IMR-90 (cell line): ENCODE measurements at regions not wholly inside any gene's neighbourhood (a gene's known extent, or its start where the extent isn't known, plus 50 kb on each side); places are given as distances from the start of the nearest gene placed in this dataset.

Experiments
- ATAC-seq: fragments of 200-7000 bp; cut with Tn5 transposase; 2 replicates; pipeline ENCODE4 v1.9.1; 2020; ENCODE audit warnings: low read depth, mild to moderate bottlenecking, moderate library complexity
- BruUV-seq: library from RNA; stranded (reverse); fragments of 400-500 nt; replicated peaks from 2 replicates; lab custom pipeline; 2021; lab: Mats Ljungman, UMichigan
- CTCF ChIA-PET: fragments of 300-600 bp; formaldehyde crosslinking; extraction: SDS; loops from one replicate; lab custom pipeline; 2021; ENCODE audit warnings: antibody characterized with exemption; lab: Yijun Ruan, JAX
- POLR2A ChIA-PET: fragments of 300-600 bp; sonication (Branson Sonifier 250); formaldehyde crosslinking; loops from one replicate; lab custom pipeline; 2022; ENCODE audit warnings: antibody characterized with exemption; ENCODE audit not compliant: unreplicated experiment; lab: Charles Lee
- DNase-seq: peaks from one replicate; pipeline ENCODE4 v3.0.0; 2013
- H2AFZ ChIP-seq: replicated peaks from 2 replicates; pipeline ENCODE3; 2013; ENCODE audit warnings: low read length, mild to moderate bottlenecking; ENCODE audit not compliant: poor library complexity
- H2AK5ac ChIP-seq: 2 replicates; pipeline ENCODE4 v1.6.1; 2013; ENCODE audit warnings: low read depth, low read length, inconsistent platforms
- H2AK9ac ChIP-seq: replicated peaks from 2 replicates; pipeline ENCODE3; 2013; ENCODE audit warnings: mild to moderate bottlenecking, low read depth, low read length, moderate library complexity; ENCODE audit not compliant: poor library complexity
- H2BK120ac ChIP-seq: 2 replicates; pipeline ENCODE4 v1.6.1; 2013; ENCODE audit warnings: low read depth, low read length, inconsistent platforms
- H2BK15ac ChIP-seq: 3 replicates; pipeline ENCODE4 v1.6.1; 2013; ENCODE audit warnings: low read depth, low read length, inconsistent platforms
- H2BK20ac ChIP-seq: 2 replicates; pipeline ENCODE4 v1.6.1; 2013; ENCODE audit warnings: low read depth, mild to moderate bottlenecking, inconsistent platforms, low read length, moderate library complexity
- H2BK5ac ChIP-seq: 2 replicates; pipeline ENCODE4 v1.6.1; 2013; ENCODE audit warnings: mild to moderate bottlenecking, low read depth, low read length, inconsistent platforms; ENCODE audit not compliant: poor library complexity, severe bottlenecking
- H3K14ac ChIP-seq: replicated peaks from 2 replicates; pipeline ENCODE4 v1.6.1; 2013; ENCODE audit warnings: low read depth, low read length, inconsistent platforms
- H3K18ac ChIP-seq: 2 replicates; pipeline ENCODE4 v1.6.1; 2013; ENCODE audit warnings: low read depth, low read length, control low read depth
- H3K23ac ChIP-seq: 2 replicates; pipeline ENCODE4 v1.6.1; 2013; ENCODE audit warnings: low read depth, low read length, inconsistent platforms
- H3K27ac ChIP-seq: 2 replicates; pipeline ENCODE4 v1.5.1; 2013; ENCODE audit warnings: mild to moderate bottlenecking, control low read depth, low read length; ENCODE audit not compliant: insufficient read depth
- H3K27me3 ChIP-seq: 2 replicates; pipeline ENCODE4 v1.6.1; 2013; ENCODE audit warnings: low read length; ENCODE audit not compliant: control insufficient read depth, insufficient read depth
- H3K36me3 ChIP-seq: 2 replicates; pipeline ENCODE4 v1.6.1; 2013; ENCODE audit warnings: low read length, mixed read lengths; ENCODE audit not compliant: control insufficient read depth, insufficient read depth
- H3K4ac ChIP-seq: 2 replicates; pipeline ENCODE4 v1.6.1; 2013; ENCODE audit warnings: low read depth, low read length, inconsistent platforms
- H3K4me1 ChIP-seq: 2 replicates; pipeline ENCODE4 v1.6.1; 2013; ENCODE audit warnings: low read length, mixed read lengths; ENCODE audit not compliant: control insufficient read depth, insufficient read depth
- H3K4me2 ChIP-seq: 2 replicates; pipeline ENCODE4 v1.6.1; 2013; ENCODE audit warnings: low read depth, mild to moderate bottlenecking, control low read depth, low read length, moderate library complexity
- H3K4me3 ChIP-seq: 2 replicates; pipeline ENCODE4 v1.5.1; 2013; ENCODE audit warnings: low read depth, mild to moderate bottlenecking, control low read depth, low read length, moderate library complexity; ENCODE audit not compliant: insufficient read depth
- H3K56ac ChIP-seq: 2 replicates; pipeline ENCODE4 v1.6.1; 2013; ENCODE audit warnings: low read length, inconsistent platforms; ENCODE audit not compliant: insufficient read depth; ENCODE audit errors: extremely low read depth
- H3K79me1 ChIP-seq, 2 experiments: 2 replicates each; pipeline ENCODE4 v1.6.1; 2013; ENCODE audit warnings: low read length in 2 of 2, inconsistent platforms in 1 of 2, low read depth in 1 of 2
- H3K9ac ChIP-seq: 2 replicates; pipeline ENCODE4 v1.6.1; 2013; ENCODE audit warnings: low read depth, low read length, control low read depth
- H3K9me1 ChIP-seq: 2 replicates; pipeline ENCODE4 v1.6.1; 2013; ENCODE audit warnings: low read length, inconsistent platforms; ENCODE audit not compliant: insufficient read depth
- H3K9me3 ChIP-seq: 2 replicates; pipeline ENCODE4 v1.6.1; 2013; ENCODE audit warnings: low read length; ENCODE audit not compliant: control insufficient read depth, insufficient read depth
- H4K20me1 ChIP-seq: 2 replicates; pipeline ENCODE4 v1.6.1; 2013; ENCODE audit warnings: low read length, inconsistent platforms; ENCODE audit not compliant: insufficient read depth
- H4K5ac ChIP-seq: 2 replicates; pipeline ENCODE4 v1.6.1; 2013; ENCODE audit warnings: mild to moderate bottlenecking, low read depth, low read length, control low read depth
- H4K8ac ChIP-seq, 2 experiments: 2 replicates each; pipeline ENCODE4 v1.6.1; 2013; ENCODE audit warnings: low read depth in 2 of 2, low read length in 2 of 2, control low read depth in 1 of 2, inconsistent platforms in 1 of 2
- H4K91ac ChIP-seq: 2 replicates; pipeline ENCODE4 v1.6.1; 2013; ENCODE audit warnings: low read depth, low read length, inconsistent platforms; ENCODE audit not compliant: insufficient read depth
- BHLHE40 ChIP-seq: fragments of 150-350 bp; IDR thresholded peaks from 2 replicates; pipeline ENCODE4 v1.6.1; 2016; ENCODE audit warnings: mild to moderate bottlenecking, low read depth, low read length
- CEBPB ChIP-seq: IDR thresholded peaks from 2 replicates; pipeline ENCODE4 v1.6.1; 2012; ENCODE audit warnings: low read depth, low read length, improper control_type of control experiment
- CHD1 ChIP-seq: IDR thresholded peaks from 2 replicates; pipeline ENCODE4 v1.6.1; 2012; ENCODE audit warnings: low read depth, low read length, improper control_type of control experiment
- FOS ChIP-seq: fragments of 150-350 bp; IDR thresholded peaks from 2 replicates; pipeline ENCODE4 v1.6.1; 2016; ENCODE audit warnings: low read depth, low read length
- MAFK ChIP-seq: IDR thresholded peaks from 2 replicates; pipeline ENCODE4 v1.6.1; 2012; ENCODE audit warnings: low read depth, low read length, improper control_type of control experiment
- MAZ ChIP-seq: IDR thresholded peaks from 2 replicates; pipeline ENCODE4 v1.6.1; 2012; ENCODE audit warnings: low read depth, mild to moderate bottlenecking, low read length, improper control_type of control experiment, moderate library complexity, borderline replicate concordance
- MXI1 ChIP-seq: IDR thresholded peaks from 2 replicates; pipeline ENCODE4 v1.6.1; 2012; ENCODE audit warnings: low read depth, mild to moderate bottlenecking, low read length, moderate library complexity, borderline replicate concordance
- NFE2L2 ChIP-seq: fragments of 150-350 bp; IDR thresholded peaks from 2 replicates; pipeline ENCODE4 v1.6.1; 2016; ENCODE audit warnings: low read depth, mild to moderate bottlenecking, low read length
- POLR2A ChIP-seq: IDR thresholded peaks from 2 replicates; pipeline ENCODE4 v1.6.1; 2012; ENCODE audit warnings: mild to moderate bottlenecking, low read depth, low read length
- RAD21 ChIP-seq: IDR thresholded peaks from 2 replicates; pipeline ENCODE4 v1.6.1; 2012; ENCODE audit warnings: low read length, improper control_type of control experiment
- RCOR1 ChIP-seq: IDR thresholded peaks from 2 replicates; pipeline ENCODE4 v1.6.1; 2012; ENCODE audit warnings: mild to moderate bottlenecking, low read length, improper control_type of control experiment; ENCODE audit not compliant: insufficient replicate concordance
- RFX5 ChIP-seq: IDR thresholded peaks from 2 replicates; pipeline ENCODE4 v1.8.0; 2012; ENCODE audit warnings: low read depth, mild to moderate bottlenecking, low read length, moderate library complexity
- SMC3 ChIP-seq: fragments of 150-350 bp; IDR thresholded peaks from 2 replicates; pipeline ENCODE4 v1.6.1; 2016; ENCODE audit warnings: low read depth, mild to moderate bottlenecking, antibody characterized with exemption, low read length, moderate library complexity
- WGBS, 2 experiments: methylation state at CpG; one replicate each; pipeline versions ENCODE4 v1.1.5 to v1.1.7; 2013; ENCODE audit warnings: missing lambda C conversion rate in 2 of 2; ENCODE audit not compliant: insufficient read length in 1 of 2; ENCODE audit errors: extremely low coverage in 2 of 2; 5-methylcytosine and 5-hydroxymethylcytosine counted together
- dilution Hi-C: fragments of 300-500 bp; cut with HindIII; formaldehyde crosslinking; loops from one replicate; pipeline ENCODE4 v1.14.3; 2018; ENCODE audit warnings: low sequenced_read_pairs; ENCODE audit not compliant: unreplicated experiment
- in situ Hi-C: fragments of 300-500 bp; cut with MboI; formaldehyde crosslinking; loops from 3 replicates; pipeline ENCODE4 v1.14.3; 2019; ENCODE audit warnings: low sequenced_read_pairs, inconsistent platforms, mixed read lengths
- intact Hi-C: fragments of 100-400 bp; cut with micrococcal nuclease; formaldehyde crosslinking; loops from 2 replicates; pipeline ENCODE4 v1.10.0; 2022
- TF ChIP-seq, protein P1 (sequence below): fragments of 150-350 bp; IDR thresholded peaks from 2 replicates; pipeline ENCODE4 v1.6.1; 2017; ENCODE audit warnings: mild to moderate bottlenecking, antibody characterized with exemption, low read length, low read depth
- TF ChIP-seq, protein P2 (sequence below): conservative IDR thresholded peaks from 2 replicates; pipeline ENCODE4 v1.5.1; 2012; ENCODE audit warnings: mild to moderate bottlenecking, low read depth, low read length, improper control_type of control experiment
- TF ChIP-seq, protein P3 (sequence below): fragments of 150-350 bp; IDR thresholded peaks from 2 replicates; pipeline ENCODE4 v1.6.1; 2016; ENCODE audit warnings: low read depth, mild to moderate bottlenecking, low read length, moderate library complexity, borderline replicate concordance

DNA sequence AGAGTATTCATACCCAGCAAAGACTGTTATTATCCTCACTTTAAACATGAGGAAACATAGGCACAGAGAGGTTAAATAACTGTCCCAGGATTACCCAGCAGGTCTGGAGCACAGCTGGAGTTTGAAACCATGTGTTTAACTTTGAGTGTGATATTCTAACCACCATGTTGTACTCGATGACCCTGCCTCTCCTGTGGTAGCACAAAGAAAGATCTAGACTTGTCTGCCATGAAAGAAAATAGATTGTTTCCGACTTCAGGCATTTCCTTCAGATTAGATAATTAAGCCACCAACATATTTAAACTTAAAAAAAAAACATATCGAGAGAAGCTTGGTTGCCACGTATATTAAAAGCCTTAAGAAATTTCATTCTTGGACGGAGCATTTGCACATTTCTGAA is 104.6 kb upstream of the RUNX1 start:
- intact Hi-C loops (no loop called here), dilution Hi-C loops (no loop called here), in situ Hi-C loops (no loop called here)
- no peak for TF ChIP-seq RCOR1
- no peak for TF ChIP-seq CEBPB
- TF ChIP-seq SMC3, result no peak
- TF ChIP-seq MXI1, result no peak
- TF ChIP-seq CHD1, result no peak
- TF ChIP-seq, protein P1, sequence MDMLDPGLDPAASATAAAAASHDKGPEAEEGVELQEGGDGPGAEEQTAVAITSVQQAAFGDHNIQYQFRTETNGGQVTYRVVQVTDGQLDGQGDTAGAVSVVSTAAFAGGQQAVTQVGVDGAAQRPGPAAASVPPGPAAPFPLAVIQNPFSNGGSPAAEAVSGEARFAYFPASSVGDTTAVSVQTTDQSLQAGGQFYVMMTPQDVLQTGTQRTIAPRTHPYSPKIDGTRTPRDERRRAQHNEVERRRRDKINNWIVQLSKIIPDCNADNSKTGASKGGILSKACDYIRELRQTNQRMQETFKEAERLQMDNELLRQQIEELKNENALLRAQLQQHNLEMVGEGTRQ, result no peak
- no peak for TF ChIP-seq FOS
- no peak for TF ChIP-seq MAFK
- no peak for TF ChIP-seq MAZ
- no peak for TF ChIP-seq BHLHE40
- TF ChIP-seq NFE2L2, result no peak
- TF ChIP-seq, protein P2, sequence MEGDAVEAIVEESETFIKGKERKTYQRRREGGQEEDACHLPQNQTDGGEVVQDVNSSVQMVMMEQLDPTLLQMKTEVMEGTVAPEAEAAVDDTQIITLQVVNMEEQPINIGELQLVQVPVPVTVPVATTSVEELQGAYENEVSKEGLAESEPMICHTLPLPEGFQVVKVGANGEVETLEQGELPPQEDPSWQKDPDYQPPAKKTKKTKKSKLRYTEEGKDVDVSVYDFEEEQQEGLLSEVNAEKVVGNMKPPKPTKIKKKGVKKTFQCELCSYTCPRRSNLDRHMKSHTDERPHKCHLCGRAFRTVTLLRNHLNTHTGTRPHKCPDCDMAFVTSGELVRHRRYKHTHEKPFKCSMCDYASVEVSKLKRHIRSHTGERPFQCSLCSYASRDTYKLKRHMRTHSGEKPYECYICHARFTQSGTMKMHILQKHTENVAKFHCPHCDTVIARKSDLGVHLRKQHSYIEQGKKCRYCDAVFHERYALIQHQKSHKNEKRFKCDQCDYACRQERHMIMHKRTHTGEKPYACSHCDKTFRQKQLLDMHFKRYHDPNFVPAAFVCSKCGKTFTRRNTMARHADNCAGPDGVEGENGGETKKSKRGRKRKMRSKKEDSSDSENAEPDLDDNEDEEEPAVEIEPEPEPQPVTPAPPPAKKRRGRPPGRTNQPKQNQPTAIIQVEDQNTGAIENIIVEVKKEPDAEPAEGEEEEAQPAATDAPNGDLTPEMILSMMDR, result no peak
- TF ChIP-seq, protein P3, sequence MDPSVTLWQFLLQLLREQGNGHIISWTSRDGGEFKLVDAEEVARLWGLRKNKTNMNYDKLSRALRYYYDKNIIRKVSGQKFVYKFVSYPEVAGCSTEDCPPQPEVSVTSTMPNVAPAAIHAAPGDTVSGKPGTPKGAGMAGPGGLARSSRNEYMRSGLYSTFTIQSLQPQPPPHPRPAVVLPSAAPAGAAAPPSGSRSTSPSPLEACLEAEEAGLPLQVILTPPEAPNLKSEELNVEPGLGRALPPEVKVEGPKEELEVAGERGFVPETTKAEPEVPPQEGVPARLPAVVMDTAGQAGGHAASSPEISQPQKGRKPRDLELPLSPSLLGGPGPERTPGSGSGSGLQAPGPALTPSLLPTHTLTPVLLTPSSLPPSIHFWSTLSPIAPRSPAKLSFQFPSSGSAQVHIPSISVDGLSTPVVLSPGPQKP, result no peak
- TF ChIP-seq RAD21, result no peak
- no peak for TF ChIP-seq RFX5
- TF ChIP-seq POLR2A, result no peak
- ATAC-seq, result no peak
- Histone ChIP-seq H3K4me1 (peaks cover 6% of the 10 kb centered on the region), H3K23ac (no peak overlapping the region), H4K5ac (no peak overlapping the region), H3K27me3 (no peaks in the 10 kb centered on the region), H2AFZ (no peak overlapping the region), H3K9ac (no peak overlapping the region), H2AK9ac (no peak overlapping the region), H3K4ac (no peak overlapping the region), H2BK15ac (no peak overlapping the region), H2BK20ac (no peak overlapping the region), H2AK5ac (no peak overlapping the region), H4K8ac (no peak overlapping the region), H4K91ac (no peak overlapping the region), H3K56ac (no peak overlapping the region), H3K27ac (no peak overlapping the region), H3K79me1 (no peaks in the 10 kb centered on the region), H3K9me3 (peaks cover 5% of the 10 kb centered on the region), H3K36me3 (no peaks in the 10 kb centered on the region), H3K14ac (0 out of 2 replicates have a peak overlapping the region, but pooled peaks have one; percentile 19), H2BK5ac (no peak overlapping the region), H4K20me1 (no peaks in the 10 kb centered on the region), H3K18ac (no peak overlapping the region), H3K4me3 (no peak overlapping the region), H2BK120ac (no peak overlapping the region), H3K9me1 (0 out of 2 replicates have a peak, but pooled peaks cover 3% of the 10 kb centered on the region), H3K4me2 (no peak overlapping the region)
- CTCF ChIA-PET, result interaction anchor here (0.7 kb wide), 1 partner anchor 422 kb away, joined by 3 read pairs; no protein-coding TSS in a partner anchor
- POLR2A ChIA-PET, result no interaction called here
- DNase-seq, result no peak
- no TSS peak for BruUV-seq
- no CpG with 5 or more reads among the region's 5 CpGs for WGBS, 2 experiments
